NT2/D1 (cell line): ENCODE measurements at regions not wholly inside any gene's neighbourhood (a gene's known extent, or its start where the extent isn't known, plus 50 kb on each side); places are given as distances from the start of the nearest gene placed in this dataset.

ENCODE experiments used
- SUZ12 ChIP-seq: IDR thresholded peaks from 2 replicates; pipeline ENCODE4 v1.6.1; 2011; ENCODE audit not compliant: insufficient read length, insufficient read depth; ENCODE audit errors: extremely low read depth
- YY1 ChIP-seq: IDR thresholded peaks from 2 replicates; pipeline ENCODE4 v1.6.1; 2011; ENCODE audit not compliant: insufficient read length, insufficient read depth
- ZNF274 ChIP-seq: IDR thresholded peaks from 2 replicates; pipeline ENCODE4 v1.6.1; 2011; ENCODE audit warnings: mild to moderate bottlenecking, low read depth, low read length

GRCh38 chr16:9300252-9300651 lies 208.8 kb downstream of the HAPSTR1 start:
- no peak for TF ChIP-seq SUZ12
- no peak for TF ChIP-seq YY1
- TF ChIP-seq ZNF274 = no peak
